ENCODE measurements at regions not wholly inside any gene's neighbourhood (a gene's known extent, or its start where the extent isn't known, plus 50 kb on each side); places are given as distances from the start of the nearest gene placed in this dataset.
"Not testable (repeated sequence)": the region's sequence is repeated elsewhere in the genome, so short reads cannot be mapped to it uniquely, and the experiment has no call there.

GRCh38 chr6:76491376-76491775, 418.9 kb upstream of the IMPG1 start:
- not testable (repeated sequence) for TF ChIP-seq CTCF, POLR2A (IDR thresholded peaks at IDR 0.05)
